HepG2 (cell line): ENCODE measurements at regions not wholly inside any gene's neighbourhood (a gene's known extent, or its start where the extent isn't known, plus 50 kb on each side); places are given as distances from the start of the nearest gene placed in this dataset.

ENCODE experiments used
- ATAC-seq: fragments of 200-7000 bp; cut with Tn5 transposase; 3 replicates; pipeline ENCODE4 v1.9.1; 2020; ENCODE audit warnings: mild to moderate bottlenecking, moderate library complexity
- BruUV-seq: library from RNA; stranded (reverse); fragments of 400-500 nt; replicated peaks from 2 replicates; lab custom pipeline; 2021; lab: Mats Ljungman, UMichigan
- CTCF ChIA-PET: fragments of 300-600 bp; formaldehyde crosslinking; extraction: SDS; loops from one replicate; lab custom pipeline; 2021; ENCODE audit warnings: low total read pairs, inconsistent platforms, low intra/inter-chr PET ratio; lab: Yijun Ruan, JAX
- POLR2A ChIA-PET: fragments of 350-600 bp; sonication (Branson Sonifier 250); formaldehyde crosslinking; loops from one replicate; lab custom pipeline; 2020; ENCODE audit warnings: antibody characterized with exemption, inconsistent platforms; lab: Yijun Ruan, JAX
- DNase-seq: peaks from one replicate; pipeline ENCODE4 v3.0.0-alpha.2; 2015; ENCODE audit warnings: low spot score
- FAIRE-seq: peaks from 3 replicates; lab custom pipeline; 2011; peaks lifted over from hg19 to GRCh38; lab: Jason Lieb, UNC
- H2AFZ ChIP-seq: one replicate; pipeline ENCODE4 v1.6.1; 2011; ENCODE audit warnings: low read length, inconsistent platforms
- H3K27ac ChIP-seq: fragments of 300-600 bp; 3 replicates; pipeline ENCODE4 v1.8.0; 2011; ENCODE audit warnings: mixed run types, mild to moderate bottlenecking, mixed read lengths, low read length, inconsistent platforms; ENCODE audit not compliant: insufficient read depth; ENCODE audit errors: extremely low read length
- H3K27me3 ChIP-seq, 2 experiments: fragments of 200-600 bp in 1 of 2; 2 replicates in 1 of 2; 3 replicates in 1 of 2; pipeline versions ENCODE4 v1.6.0 to v1.8.0; 2011; ENCODE audit warnings: low read length in 2 of 2, mild to moderate bottlenecking in 2 of 2, moderate library complexity in 2 of 2, inconsistent platforms in 1 of 2; ENCODE audit not compliant: insufficient read depth in 2 of 2, control insufficient read depth in 1 of 2
- H3K36me3 ChIP-seq, 2 experiments: fragments of 200-600 bp in 1 of 2; replicated peaks in 1 of 2; 2 replicates in 1 of 2; 3 replicates in 1 of 2; pipeline versions ENCODE4 v1.5.1 to v1.8.0; 2011; ENCODE audit warnings: low read length in 2 of 2, inconsistent platforms in 1 of 2; ENCODE audit not compliant: insufficient read depth in 2 of 2, control insufficient read depth in 1 of 2
- H3K4me1 ChIP-seq: 2 replicates; pipeline ENCODE4 v1.5.1; 2012; ENCODE audit warnings: low read length, inconsistent platforms; ENCODE audit not compliant: insufficient read depth
- H3K4me2 ChIP-seq: 2 replicates; pipeline ENCODE4 v1.6.0; 2011; ENCODE audit warnings: low read depth, low read length, inconsistent platforms
- H3K4me3 ChIP-seq, 3 experiments: fragments of 200-600 bp in 1 of 3; sonication (generic), shearing (Covaris generic) in 1 of 3; replicated peaks in 1 of 3; 2 replicates each; pipeline ENCODE4 v1.5.1; 2011 to 2016; ENCODE audit warnings: low read length in 3 of 3, inconsistent platforms in 2 of 3, low read depth in 2 of 3, mild to moderate bottlenecking in 2 of 3, control low read depth in 1 of 3, mixed read lengths in 1 of 3; ENCODE audit not compliant: insufficient read depth in 1 of 3
- H3K79me2 ChIP-seq: one replicate; pipeline ENCODE4 v1.6.1; 2011; ENCODE audit warnings: low read length, inconsistent platforms; ENCODE audit not compliant: insufficient read depth
- H3K9ac ChIP-seq: 2 replicates; pipeline ENCODE4 v1.6.0; 2011; ENCODE audit warnings: mild to moderate bottlenecking, low read depth, low read length, inconsistent platforms; ENCODE audit not compliant: insufficient read depth
- H3K9me3 ChIP-seq: 2 replicates; pipeline ENCODE4 v1.5.1; 2012; ENCODE audit warnings: mild to moderate bottlenecking, low read length
- H4K20me1 ChIP-seq: 2 replicates; pipeline ENCODE4 v1.6.0; 2011; ENCODE audit warnings: inconsistent platforms, mild to moderate bottlenecking, low read length, moderate library complexity; ENCODE audit not compliant: insufficient read depth
- CTCF ChIP-seq: sonication (generic); formaldehyde crosslinking; IDR thresholded peaks from 2 replicates; pipeline ENCODE4 v1.5.0; 2020; ENCODE audit warnings: mild to moderate bottlenecking, missing genetic modification reagents, moderate library complexity
- DPF2 ChIP-seq: sonication (generic); formaldehyde crosslinking; IDR thresholded peaks from 2 replicates; pipeline ENCODE4 v1.4.0; 2020; ENCODE audit warnings: mild to moderate bottlenecking, low read depth, missing genetic modification reagents, borderline replicate concordance
- SNAPC2 ChIP-seq: sonication (generic); formaldehyde crosslinking; IDR thresholded peaks from 2 replicates; pipeline ENCODE4 v1.8.1; 2022; ENCODE audit warnings: mild to moderate bottlenecking, missing genetic modification reagents
- STAG1 ChIP-seq: sonication (generic); formaldehyde crosslinking; IDR thresholded peaks from 2 replicates; pipeline ENCODE4 v1.4.0; 2020; ENCODE audit warnings: missing genetic modification reagents
- TEF ChIP-seq: sonication (generic); formaldehyde crosslinking; IDR thresholded peaks from 2 replicates; pipeline ENCODE4 v1.5.0; 2020; ENCODE audit warnings: missing genetic modification reagents
- ZNF503 ChIP-seq: sonication (generic); formaldehyde crosslinking; IDR thresholded peaks from 2 replicates; pipeline ENCODE4 v1.4.0; 2020; ENCODE audit warnings: missing genetic modification reagents
- WGBS: methylation state at CpG from one replicate; pipeline ENCODE4 v1.1.6; 2017; ENCODE audit warnings: low lambda C conversion rate; 5-methylcytosine and 5-hydroxymethylcytosine counted together
- in situ Hi-C: cut with HindIII; loops from 2 replicates; pipeline ENCODE4 v1.10.0; 2017; ENCODE audit warnings: low pct_unique_long_range_greater_than_20kb; ENCODE audit not compliant: extremely low pct_ligation_motif_present
- intact Hi-C: fragments of 100-400 bp; cut with micrococcal nuclease; formaldehyde crosslinking; loops from one replicate; pipeline ENCODE4 v1.10.0; 2022; ENCODE audit not compliant: unreplicated experiment

GRCh38 chr6:18527836-18528743 lies 140.9 kb downstream of the RNF144B start:
- no peak for FAIRE-seq
- no peak overlapping the region for H3K4me2 ChIP-seq
- no peaks in the 10 kb centered on the region for H3K4me1 ChIP-seq
- no TSS peak for BruUV-seq
- H3K36me3 ChIP-seq = no peaks in the 10 kb centered on the region
- intact Hi-C loops = loop anchor here (10.0 kb wide), 1 partner anchor 297 kb away; no protein-coding TSS in a partner anchor
- WGBS = 12% methylated on average over 5 of the region's 5 CpGs
- no peak overlapping the region for H3K9ac ChIP-seq
- no peak overlapping the region for H3K27ac ChIP-seq
- no peaks in the 10 kb centered on the region for H3K27me3 ChIP-seq
- H2AFZ ChIP-seq = no peak overlapping the region
- H3K9me3 ChIP-seq = no peaks in the 10 kb centered on the region
- CTCF ChIA-PET = no interaction called here
- no peak for DNase-seq
- ATAC-seq = no peak
- H4K20me1 ChIP-seq = no peaks in the 10 kb centered on the region; the same call in 1 of the 2 replicates
- in situ Hi-C loops = no loop called here
- POLR2A ChIA-PET = no interaction called here
- TF ChIP-seq TEF (CRISPR knock-in tag) (no peak), DPF2 (CRISPR knock-in tag) (no peak), CTCF (CRISPR knock-in tag) (peak; percentile 3; the same call in 1 of the 2 replicates), STAG1 (CRISPR knock-in tag) (peak; percentile 40), ZNF503 (CRISPR knock-in tag) (no peak), SNAPC2 (CRISPR knock-in tag) (no peak)
- TF ChIP-seq, all 625 proteins: peak for 2
- H3K79me2 ChIP-seq = no peaks in the 10 kb centered on the region
- no peak overlapping the region for H3K4me3 ChIP-seq
